ENCODE measurements at regions not wholly inside any gene's neighbourhood (a gene's known extent, or its start where the extent isn't known, plus 50 kb on each side); places are given as distances from the start of the nearest gene placed in this dataset.

GRCh38 chr5:42351956-42352355, 71.3 kb upstream of the GHR start:
- H3K9me2 ChIP-seq (replicated peaks; ENCODE audit: insufficient read depth, low read length), result no peaks in the 10 kb centered on the region
- no peaks in the 10 kb centered on the region for H3K79me2 ChIP-seq (ENCODE audit: low read length)
- no peak overlapping the region for H3K9ac ChIP-seq (ENCODE audit: low read length)
- no peaks in the 10 kb centered on the region for H3K27me3 ChIP-seq (replicated peaks; ENCODE audit: insufficient read depth, low read length)
- no peak overlapping the region for H3K27ac ChIP-seq (ENCODE audit: low read length)
- H3F3A ChIP-seq (ENCODE audit: insufficient read depth, low read length), result no peaks in the 10 kb centered on the region
- no peak overlapping the region for H3K4me2 ChIP-seq (ENCODE audit: low read depth, low read length)
- H4K20me1 ChIP-seq (ENCODE audit: insufficient read depth, low read length), result no peaks in the 10 kb centered on the region
- H3K4me1 ChIP-seq (ENCODE audit: low read length), result no peaks in the 10 kb centered on the region
- no peaks in the 10 kb centered on the region for H3K36me3 ChIP-seq (replicated peaks; ENCODE audit: insufficient read depth, low read length)
- DNase-seq, result no peak
- H2AFZ ChIP-seq (ENCODE audit: low read length), result no peak overlapping the region
- no peaks in the 10 kb centered on the region for H3K9me3 ChIP-seq (replicated peaks; ENCODE audit: insufficient read depth, low read length)
- H3K4me3 ChIP-seq (ENCODE audit: low read length), result no peak overlapping the region
- TF ChIP-seq EZH2 (optimal IDR thresholded peaks at IDR 0.05; ENCODE audit: low read depth, low read length) (no peak), EZH2phosphoT487 (IDR thresholded peaks at IDR 0.05; ENCODE audit: low read length) (no peak), CTCF (IDR thresholded peaks at IDR 0.05; ENCODE audit: low read length) (no peak)

- H3K9me2 ChIP-seq (replicated peaks; ENCODE audit: insufficient read depth, low read length), result no peaks in the 10 kb centered on the region
- no peaks in the 10 kb centered on the region for H4K20me1 ChIP-seq (ENCODE audit: insufficient read depth, low read length)
- H3K36me3 ChIP-seq (replicated peaks; ENCODE audit: insufficient read depth, low read length), result no peaks in the 10 kb centered on the region
- no peaks in the 10 kb centered on the region for H3K4me1 ChIP-seq (ENCODE audit: low read length)
- no peaks in the 10 kb centered on the region for H3K79me2 ChIP-seq (ENCODE audit: low read length)
- no peak overlapping the region for H3K4me2 ChIP-seq (ENCODE audit: low read depth, low read length)
- no peak overlapping the region for H3K9ac ChIP-seq (ENCODE audit: low read length)
- no peaks in the 10 kb centered on the region for H3K9me3 ChIP-seq (replicated peaks; ENCODE audit: insufficient read depth, low read length)
- no peaks in the 10 kb centered on the region for H3F3A ChIP-seq (ENCODE audit: insufficient read depth, low read length)
- no peak overlapping the region for H2AFZ ChIP-seq (ENCODE audit: low read length)
- no peak overlapping the region for H3K4me3 ChIP-seq (ENCODE audit: low read length)
- no peak for DNase-seq
- H3K27me3 ChIP-seq (replicated peaks; ENCODE audit: insufficient read depth, low read length), result no peaks in the 10 kb centered on the region
- TF ChIP-seq EZH2phosphoT487 (IDR thresholded peaks at IDR 0.05; ENCODE audit: low read length) (no peak), CTCF (IDR thresholded peaks at IDR 0.05; ENCODE audit: low read length) (no peak), EZH2 (optimal IDR thresholded peaks at IDR 0.05; ENCODE audit: low read depth, low read length) (no peak)
- H3K27ac ChIP-seq (ENCODE audit: low read length), result no peak overlapping the region
Measured at GRCh38 chr5:42360056-42360455, 63.2 kb upstream of the GHR start.

GRCh38 chr5:42360616-42361314, 62.5 kb upstream of the GHR start:
- Histone ChIP-seq H4K20me1 (ENCODE audit: insufficient read depth, low read length) (no peaks in the 10 kb centered on the region), H3K4me2 (ENCODE audit: low read depth, low read length) (no peak overlapping the region), H3K9ac (ENCODE audit: low read length) (no peak overlapping the region), H3K79me2 (ENCODE audit: low read length) (no peaks in the 10 kb centered on the region), H3K36me3 (replicated peaks; ENCODE audit: insufficient read depth, low read length) (no peaks in the 10 kb centered on the region), H3K27me3 (replicated peaks; ENCODE audit: insufficient read depth, low read length) (no peaks in the 10 kb centered on the region), H3K27ac (ENCODE audit: low read length) (no peak overlapping the region), H3F3A (ENCODE audit: insufficient read depth, low read length) (no peaks in the 10 kb centered on the region), H3K9me2 (replicated peaks; ENCODE audit: insufficient read depth, low read length) (no peaks in the 10 kb centered on the region), H3K4me1 (ENCODE audit: low read length) (no peaks in the 10 kb centered on the region), H3K9me3 (replicated peaks; ENCODE audit: insufficient read depth, low read length) (no peaks in the 10 kb centered on the region), H3K4me3 (ENCODE audit: low read length) (no peak overlapping the region), H2AFZ (ENCODE audit: low read length) (0 out of 2 replicates have a peak overlapping the region, but pooled peaks have one; percentile 21)
- TF ChIP-seq EZH2phosphoT487 (IDR thresholded peaks at IDR 0.05; ENCODE audit: low read length), result no peak
- no peak for TF ChIP-seq EZH2 (optimal IDR thresholded peaks at IDR 0.05; ENCODE audit: low read depth, low read length)
- TF ChIP-seq CTCF (IDR thresholded peaks at IDR 0.05; ENCODE audit: low read length), result no peak
- DNase-seq, result no peak
